ENCODE measurements at regions not wholly inside any gene's neighbourhood (a gene's known extent, or its start where the extent isn't known, plus 50 kb on each side); places are given as distances from the start of the nearest gene placed in this dataset.

GRCh38 chr6:43993881-43994523 lies 133.2 kb downstream of the MRPL14 start:
- Histone ChIP-seq H3K4me3 (replicated peaks; ENCODE audit: insufficient read depth, low read length) (no peak overlapping the region), H3K27ac (replicated peaks) (no peak overlapping the region), H3K27me3 (ENCODE audit: insufficient read depth, poor library complexity, severe bottlenecking) (no peaks in the 10 kb centered on the region)
- no peak for DNase-seq (ENCODE audit: low read depth in 1 of 2, low spot score in 1 of 2)
- TF ChIP-seq GABPA (IDR thresholded peaks at IDR 0.05; ENCODE audit: low read depth) (no peak), SPI1 (IDR thresholded peaks at IDR 0.05; ENCODE audit: borderline replicate concordance, low read depth) (peak; percentile 35; the same call in 1 of the 2 replicates)

- H3K27ac ChIP-seq (replicated peaks), result no peak overlapping the region
Measured at GRCh38 chr6:43992783-43993644, 134.2 kb downstream of the MRPL14 start.

GRCh38 chr6:43992126-43992663 lies 135.1 kb downstream of the MRPL14 start:
- Histone ChIP-seq H3K27ac (replicated peaks) (no peak overlapping the region), H3K27me3 (ENCODE audit: insufficient read depth, poor library complexity, severe bottlenecking) (no peaks in the 10 kb centered on the region), H3K4me3 (replicated peaks; ENCODE audit: insufficient read depth, low read length) (no peak overlapping the region)
- DNase-seq (ENCODE audit: low read depth in 1 of 2, low spot score in 1 of 2), result no peak
- TF ChIP-seq GABPA (IDR thresholded peaks at IDR 0.05; ENCODE audit: low read depth), result no peak
- TF ChIP-seq SPI1 (IDR thresholded peaks at IDR 0.05; ENCODE audit: borderline replicate concordance, low read depth), result no peak
- TF ChIP-seq CTCF (IDR thresholded peaks at IDR 0.05; ENCODE audit: insufficient read depth, low read length), result no peak
- TF ChIP-seq POLR2AphosphoS5 (IDR thresholded peaks at IDR 0.05; ENCODE audit: low read depth), result no peak
- TF ChIP-seq REST (IDR thresholded peaks at IDR 0.05; ENCODE audit: insufficient replicate concordance, low read depth), result no peak

More at GRCh38 chr6:43992783-43993644, 134.2 kb downstream of the MRPL14 start:
- no peak for DNase-seq (ENCODE audit: low read depth in 1 of 2, low spot score in 1 of 2)
- H3K27me3 ChIP-seq (ENCODE audit: insufficient read depth, poor library complexity, severe bottlenecking), result no peaks in the 10 kb centered on the region
- no peak overlapping the region for H3K4me3 ChIP-seq (replicated peaks; ENCODE audit: insufficient read depth, low read length)
- no peak for TF ChIP-seq SPI1 (IDR thresholded peaks at IDR 0.05; ENCODE audit: borderline replicate concordance, low read depth)
- no peak for TF ChIP-seq GABPA (IDR thresholded peaks at IDR 0.05; ENCODE audit: low read depth)
- TF ChIP-seq REST (IDR thresholded peaks at IDR 0.05; ENCODE audit: insufficient replicate concordance, low read depth), result no peak
- TF ChIP-seq CTCF (IDR thresholded peaks at IDR 0.05; ENCODE audit: insufficient read depth, low read length), result no peak
- TF ChIP-seq POLR2AphosphoS5 (IDR thresholded peaks at IDR 0.05; ENCODE audit: low read depth), result no peak
